ENCODE measurements at regions not wholly inside any gene's neighbourhood (a gene's known extent, or its start where the extent isn't known, plus 50 kb on each side); places are given as distances from the start of the nearest gene placed in this dataset.

- TF ChIP-seq SPI1 (IDR thresholded peaks at IDR 0.05; ENCODE audit: borderline replicate concordance, low read depth) (no peak), POLR2AphosphoS5 (IDR thresholded peaks at IDR 0.05; ENCODE audit: low read depth) (no peak), CTCF (IDR thresholded peaks at IDR 0.05; ENCODE audit: insufficient read depth, low read length) (no peak), GABPA (IDR thresholded peaks at IDR 0.05; ENCODE audit: low read depth) (no peak), REST (IDR thresholded peaks at IDR 0.05; ENCODE audit: insufficient replicate concordance, low read depth) (no peak)
- H3K4me3 ChIP-seq (replicated peaks; ENCODE audit: insufficient read depth, low read length), result no peak overlapping the region
- no peak for DNase-seq (ENCODE audit: low read depth in 1 of 2, low spot score in 1 of 2)
- H3K27me3 ChIP-seq (ENCODE audit: insufficient read depth, poor library complexity, severe bottlenecking), result no peaks in the 10 kb centered on the region
- H3K27ac ChIP-seq (replicated peaks), result no peak overlapping the region
Observed at GRCh38 chr14:71491931-71492330, 440.3 kb upstream of the RGS6 start.

- no peak for DNase-seq (ENCODE audit: low read depth in 1 of 2, low spot score in 1 of 2)
- no peak overlapping the region for H3K27ac ChIP-seq (replicated peaks)
- no peak overlapping the region for H3K4me3 ChIP-seq (replicated peaks; ENCODE audit: insufficient read depth, low read length)
- TF ChIP-seq POLR2AphosphoS5 (IDR thresholded peaks at IDR 0.05; ENCODE audit: low read depth) (no peak), SPI1 (IDR thresholded peaks at IDR 0.05; ENCODE audit: borderline replicate concordance, low read depth) (no peak), CTCF (IDR thresholded peaks at IDR 0.05; ENCODE audit: insufficient read depth, low read length) (no peak), GABPA (IDR thresholded peaks at IDR 0.05; ENCODE audit: low read depth) (no peak), REST (IDR thresholded peaks at IDR 0.05; ENCODE audit: insufficient replicate concordance, low read depth) (no peak)
- no peaks in the 10 kb centered on the region for H3K27me3 ChIP-seq (ENCODE audit: insufficient read depth, poor library complexity, severe bottlenecking)
Observed at GRCh38 chr14:71492346-71492745, 439.9 kb upstream of the RGS6 start.

- H3K27ac ChIP-seq (replicated peaks), result no peak overlapping the region
- no peak overlapping the region for H3K4me3 ChIP-seq (replicated peaks; ENCODE audit: insufficient read depth, low read length)
- TF ChIP-seq POLR2AphosphoS5 (IDR thresholded peaks at IDR 0.05; ENCODE audit: low read depth), result no peak
- no peak for TF ChIP-seq SPI1 (IDR thresholded peaks at IDR 0.05; ENCODE audit: borderline replicate concordance, low read depth)
- TF ChIP-seq CTCF (IDR thresholded peaks at IDR 0.05; ENCODE audit: insufficient read depth, low read length), result no peak
- TF ChIP-seq GABPA (IDR thresholded peaks at IDR 0.05; ENCODE audit: low read depth), result no peak
- TF ChIP-seq REST (IDR thresholded peaks at IDR 0.05; ENCODE audit: insufficient replicate concordance, low read depth), result no peak
- no peak for DNase-seq (ENCODE audit: low read depth in 1 of 2, low spot score in 1 of 2)
- no peaks in the 10 kb centered on the region for H3K27me3 ChIP-seq (ENCODE audit: insufficient read depth, poor library complexity, severe bottlenecking)
Observed at GRCh38 chr14:71497645-71498086, 434.6 kb upstream of the RGS6 start.
